Mesothelial cell of epicardium (in vitro differentiated cells): ENCODE measurements at regions not wholly inside any gene's neighbourhood (a gene's known extent, or its start where the extent isn't known, plus 50 kb on each side); places are given as distances from the start of the nearest gene placed in this dataset.

Experiments
- DNase-seq, 2 experiments: peaks; one replicate each; pipeline ENCODE4 v3.0.0; 2021; ENCODE audit warnings: low spot score in 2 of 2; ENCODE audit not compliant: unreplicated experiment in 2 of 2
- H3K27ac Mint-ChIP-seq: 2 replicates; pipeline ENCODE4 v1.8.0; 2021; ENCODE audit warnings: mixed read lengths
- H3K27me3 Mint-ChIP-seq: 2 replicates; pipeline ENCODE4 v1.8.0; 2021; ENCODE audit warnings: low read depth, mixed read lengths
- H3K36me3 Mint-ChIP-seq: 2 replicates; pipeline ENCODE4 v1.8.0; 2021; ENCODE audit warnings: mixed read lengths
- H3K4me1 Mint-ChIP-seq: 2 replicates; pipeline ENCODE4 v1.8.0; 2021; ENCODE audit warnings: mixed read lengths
- H3K4me3 Mint-ChIP-seq: 2 replicates; pipeline ENCODE4 v1.8.0; 2021; ENCODE audit warnings: mild to moderate bottlenecking, moderate library complexity, mixed read lengths
- H3K9me3 Mint-ChIP-seq: 2 replicates; pipeline ENCODE4 v1.8.0; 2021; ENCODE audit warnings: mixed read lengths
- TF ChIP-seq, protein P1 (sequence below): fragments of 200-600 bp; sonication (generic); IDR thresholded peaks from one replicate; pipeline ENCODE4 v1.5.0; 2021; ENCODE audit warnings: antibody characterized with exemption; ENCODE audit not compliant: unreplicated experiment

DNA sequence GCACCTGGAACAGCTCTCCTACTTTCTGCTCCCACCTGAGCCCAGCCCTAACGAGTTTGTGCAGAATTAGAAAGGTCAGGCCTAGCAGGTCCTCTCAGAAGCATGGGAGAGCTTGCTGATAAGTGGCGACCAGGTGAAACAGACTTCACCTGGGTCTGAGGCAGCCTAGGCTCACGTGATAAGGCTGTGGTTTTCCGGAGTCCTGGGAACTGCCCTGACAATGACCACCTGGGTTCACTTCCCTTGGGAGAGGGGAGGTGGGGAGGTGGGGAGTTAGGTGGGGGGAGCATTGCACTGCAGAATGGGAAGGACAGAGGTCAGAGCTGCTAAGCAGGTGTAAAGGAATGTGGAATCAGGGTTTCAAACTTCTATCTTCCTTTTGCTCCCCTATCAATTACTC, 152.9 kb upstream of the MAP1B start:
- H3K9me3 Mint-ChIP-seq, result peaks cover 17% of the 10 kb centered on the region
- peaks cover 29% of the 10 kb centered on the region for H3K4me1 Mint-ChIP-seq
- H3K36me3 Mint-ChIP-seq, result no peaks in the 10 kb centered on the region
- H3K27me3 Mint-ChIP-seq, result no peaks in the 10 kb centered on the region
- DNase-seq, result no peak
- no peak overlapping the region for H3K27ac Mint-ChIP-seq
- TF ChIP-seq, protein P1, sequence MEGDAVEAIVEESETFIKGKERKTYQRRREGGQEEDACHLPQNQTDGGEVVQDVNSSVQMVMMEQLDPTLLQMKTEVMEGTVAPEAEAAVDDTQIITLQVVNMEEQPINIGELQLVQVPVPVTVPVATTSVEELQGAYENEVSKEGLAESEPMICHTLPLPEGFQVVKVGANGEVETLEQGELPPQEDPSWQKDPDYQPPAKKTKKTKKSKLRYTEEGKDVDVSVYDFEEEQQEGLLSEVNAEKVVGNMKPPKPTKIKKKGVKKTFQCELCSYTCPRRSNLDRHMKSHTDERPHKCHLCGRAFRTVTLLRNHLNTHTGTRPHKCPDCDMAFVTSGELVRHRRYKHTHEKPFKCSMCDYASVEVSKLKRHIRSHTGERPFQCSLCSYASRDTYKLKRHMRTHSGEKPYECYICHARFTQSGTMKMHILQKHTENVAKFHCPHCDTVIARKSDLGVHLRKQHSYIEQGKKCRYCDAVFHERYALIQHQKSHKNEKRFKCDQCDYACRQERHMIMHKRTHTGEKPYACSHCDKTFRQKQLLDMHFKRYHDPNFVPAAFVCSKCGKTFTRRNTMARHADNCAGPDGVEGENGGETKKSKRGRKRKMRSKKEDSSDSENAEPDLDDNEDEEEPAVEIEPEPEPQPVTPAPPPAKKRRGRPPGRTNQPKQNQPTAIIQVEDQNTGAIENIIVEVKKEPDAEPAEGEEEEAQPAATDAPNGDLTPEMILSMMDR, result no peak
- H3K4me3 Mint-ChIP-seq, result no peak overlapping the region

DNA sequence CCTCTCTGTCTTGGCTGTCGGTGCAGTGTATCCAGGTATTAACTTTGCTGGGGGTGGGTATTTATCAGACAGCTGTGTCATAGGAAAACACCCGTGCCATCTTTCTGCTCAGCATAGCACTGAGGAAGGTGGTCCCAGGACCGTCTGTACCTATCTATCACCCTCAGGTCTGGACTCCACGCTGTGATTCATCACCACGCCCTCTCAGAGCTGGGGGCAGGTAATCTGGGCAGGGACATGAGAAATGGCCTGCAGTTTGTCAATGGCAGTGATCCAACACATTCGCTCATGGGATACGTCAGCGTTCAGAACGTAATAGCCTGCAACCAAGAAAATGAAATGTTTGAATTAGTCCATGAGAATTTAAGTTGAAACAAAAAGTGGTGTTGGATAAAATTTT, 151.6 kb upstream of the MAP1B start:
- no peaks in the 10 kb centered on the region for H3K27me3 Mint-ChIP-seq
- peaks cover 9% of the 10 kb centered on the region for H3K9me3 Mint-ChIP-seq
- peak overlapping the region; percentile 36 for H3K27ac Mint-ChIP-seq

DNA sequence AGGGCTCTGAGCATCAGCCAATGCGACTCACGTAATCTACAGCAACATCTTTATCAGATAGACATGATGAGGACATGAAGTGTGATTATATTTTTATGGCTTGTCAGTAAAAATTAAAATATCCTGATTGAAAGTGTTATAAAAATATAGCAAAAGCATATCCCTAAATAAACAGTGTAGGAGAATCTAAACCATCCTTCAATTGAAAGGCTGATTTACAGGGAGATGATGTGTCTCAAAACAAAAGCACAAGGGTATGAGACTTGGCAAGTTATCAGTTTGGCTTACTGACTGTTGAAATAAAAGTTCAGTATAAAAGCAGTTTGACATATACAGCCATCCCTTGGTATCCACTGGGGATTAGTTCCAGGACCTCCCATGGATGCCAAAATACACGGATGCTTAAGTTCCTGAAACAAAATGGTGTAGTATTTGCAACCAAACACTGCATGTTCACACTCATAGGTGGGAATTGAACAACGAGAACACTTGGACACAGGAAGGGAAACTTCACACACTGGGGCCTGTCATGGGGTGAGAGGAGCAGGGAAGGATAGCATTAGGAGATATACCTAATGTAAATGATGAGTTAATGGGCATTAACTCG, 149.9 kb upstream of the MAP1B start:
- DNase-seq, result no peak
- TF ChIP-seq, protein P1, result no peak
- Mint-ChIP-seq H3K9me3 (no peaks in the 10 kb centered on the region), H3K36me3 (no peaks in the 10 kb centered on the region), H3K4me1 (peaks cover 29% of the 10 kb centered on the region), H3K27me3 (no peaks in the 10 kb centered on the region), H3K4me3 (no peak overlapping the region), H3K27ac (no peak overlapping the region)

More for the DNA sequence above, 151.6 kb upstream of the MAP1B start:
- TF ChIP-seq, protein P1, result no peak
- DNase-seq, result peak in 1 of 2 experiments; percentile 44
- Mint-ChIP-seq H3K4me3 (peak overlapping the region; percentile 10), H3K36me3 (no peaks in the 10 kb centered on the region), H3K4me1 (peaks cover 29% of the 10 kb centered on the region)

DNA sequence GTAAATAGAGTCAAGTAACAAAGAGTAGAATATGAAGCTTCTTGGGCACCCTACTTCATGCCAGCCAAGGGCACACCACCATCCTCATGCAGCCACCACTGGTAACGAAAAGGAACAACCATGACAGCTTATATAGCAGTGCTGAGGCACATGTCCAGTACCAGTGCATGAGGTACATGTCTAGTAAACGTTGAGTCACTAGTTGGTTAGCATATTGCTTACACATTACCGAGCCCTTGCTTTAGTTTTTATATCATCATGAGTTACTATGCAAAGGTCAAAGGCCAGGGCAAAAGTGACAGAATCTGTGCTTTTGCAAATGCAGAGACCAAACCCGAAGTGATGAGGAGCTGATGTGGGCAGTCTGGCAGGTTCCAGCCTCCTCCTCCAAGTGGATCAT, 147.1 kb upstream of the MAP1B start:
- Mint-ChIP-seq H3K27me3 (peaks cover 2% of the 10 kb centered on the region), H3K36me3 (no peaks in the 10 kb centered on the region), H3K9me3 (peaks cover 3% of the 10 kb centered on the region), H3K4me1 (peaks cover 16% of the 10 kb centered on the region), H3K27ac (no peak overlapping the region), H3K4me3 (no peak overlapping the region)
- TF ChIP-seq, protein P1, result no peak
- DNase-seq, result no peak

DNA sequence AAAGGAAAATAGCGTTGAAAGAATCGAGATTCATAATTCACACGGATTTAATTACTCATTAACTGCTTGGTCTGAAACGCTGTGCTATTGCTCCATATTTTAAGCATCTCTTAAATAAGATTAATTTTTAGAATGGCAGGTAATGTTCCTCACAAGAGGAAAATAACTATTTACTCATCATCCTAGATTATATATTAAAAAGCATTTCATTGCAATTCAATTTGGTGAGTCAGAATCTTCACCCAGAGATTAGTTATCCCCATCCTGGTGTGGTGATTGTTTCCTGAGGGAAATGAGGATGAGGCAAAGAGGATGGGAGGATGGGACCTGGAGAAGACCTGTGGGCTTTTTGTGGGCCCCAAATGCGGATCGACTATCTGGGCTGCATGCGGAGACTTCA, 145.5 kb upstream of the MAP1B start:
- H3K27ac Mint-ChIP-seq, result no peak overlapping the region
- TF ChIP-seq, protein P1, result no peak
- H3K9me3 Mint-ChIP-seq, result peaks cover 7% of the 10 kb centered on the region

DNA sequence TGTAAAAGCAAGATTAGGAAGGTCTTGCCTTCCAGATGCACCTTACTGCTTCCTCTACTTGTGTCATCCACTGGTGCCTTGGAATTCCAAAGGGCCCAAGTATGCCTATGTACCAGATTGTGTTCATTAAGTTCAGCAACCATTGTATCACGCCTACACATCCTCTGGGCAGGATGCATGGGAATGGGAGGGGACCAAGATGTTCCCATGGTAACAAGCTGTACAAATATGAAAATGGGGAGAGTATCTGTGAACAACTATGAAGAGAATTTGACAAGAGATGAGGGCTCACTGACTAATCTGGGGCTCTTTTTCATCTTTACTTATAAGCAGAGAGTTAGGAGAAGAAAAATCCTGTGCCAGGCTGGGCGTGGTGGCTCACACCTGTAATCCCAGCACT, 137.8 kb upstream of the MAP1B start:
- Mint-ChIP-seq H3K27me3 (peaks cover 2% of the 10 kb centered on the region), H3K4me1 (peaks cover 5% of the 10 kb centered on the region), H3K27ac (no peak overlapping the region), H3K36me3 (no peaks in the 10 kb centered on the region), H3K9me3 (peaks cover 7% of the 10 kb centered on the region), H3K4me3 (no peak overlapping the region)
- TF ChIP-seq, protein P1, result no peak
- no peak for DNase-seq

More for the DNA sequence above, 145.5 kb upstream of the MAP1B start:
- DNase-seq, result no peak
- Mint-ChIP-seq H3K4me1 (peaks cover 3% of the 10 kb centered on the region), H3K36me3 (no peaks in the 10 kb centered on the region), H3K27me3 (peaks cover 2% of the 10 kb centered on the region), H3K4me3 (no peak overlapping the region)
